Mesenchymal stem cell (in vitro differentiated cells and primary cell): ENCODE measurements at regions not wholly inside any gene's neighbourhood (a gene's known extent, or its start where the extent isn't known, plus 50 kb on each side); places are given as distances from the start of the nearest gene placed in this dataset.
"Not testable (repeated sequence)": the region's sequence is repeated elsewhere in the genome, so short reads cannot be mapped to it uniquely, and the experiment has no call there.

Experiments used
- DNase-seq: peaks from one replicate; pipeline ENCODE4 v3.0.0-alpha.2; 2013
- H2AFZ ChIP-seq: one replicate; pipeline ENCODE4 v1.6.1; 2013; ENCODE audit warnings: low read depth, mild to moderate bottlenecking, control low read depth, inconsistent platforms, low read length, moderate library complexity
- H2AK5ac ChIP-seq: 2 replicates; pipeline ENCODE4 v1.6.1; 2013; ENCODE audit warnings: low read length, moderate library complexity, mild to moderate bottlenecking, inconsistent platforms; ENCODE audit not compliant: severe bottlenecking
- H2BK120ac ChIP-seq: one replicate; pipeline ENCODE4 v1.6.1; 2013; ENCODE audit warnings: low read depth, mild to moderate bottlenecking, inconsistent platforms, low read length, moderate library complexity
- H2BK12ac ChIP-seq, 2 experiments: one replicate each; pipeline ENCODE4 v1.6.1; 2013; ENCODE audit warnings: inconsistent platforms in 2 of 2, low read length in 2 of 2, mild to moderate bottlenecking in 2 of 2, moderate library complexity in 2 of 2, control low read depth in 1 of 2
- H2BK15ac ChIP-seq: one replicate; pipeline ENCODE4 v1.6.1; 2013; ENCODE audit warnings: mild to moderate bottlenecking, low read depth, inconsistent platforms; ENCODE audit not compliant: poor library complexity, severe bottlenecking
- H2BK5ac ChIP-seq: 2 replicates; pipeline ENCODE4 v1.6.1; 2013; ENCODE audit warnings: low read depth, mild to moderate bottlenecking, low read length, control low read depth, inconsistent platforms; ENCODE audit not compliant: poor library complexity, severe bottlenecking
- H3K14ac ChIP-seq, 2 experiments: one replicate each; pipeline ENCODE4 v1.6.1; 2013; ENCODE audit warnings: inconsistent platforms in 2 of 2, low read length in 2 of 2, control low read depth in 1 of 2, mild to moderate bottlenecking in 1 of 2, moderate library complexity in 1 of 2
- H3K18ac ChIP-seq, 2 experiments: one replicate each; pipeline ENCODE4 v1.6.1; 2013; ENCODE audit warnings: inconsistent platforms in 2 of 2, low read length in 2 of 2, control low read depth in 1 of 2, low read depth in 1 of 2, mild to moderate bottlenecking in 1 of 2
- H3K23ac ChIP-seq, 2 experiments: one replicate each; pipeline ENCODE4 v1.6.1; 2013; ENCODE audit warnings: inconsistent platforms in 2 of 2, low read length in 2 of 2, mild to moderate bottlenecking in 2 of 2, moderate library complexity in 2 of 2, control low read depth in 1 of 2
- H3K27ac ChIP-seq: 2 replicates; pipeline ENCODE4 v1.5.1; 2013; ENCODE audit warnings: mild to moderate bottlenecking, moderate library complexity, low read length, control low read depth, inconsistent platforms; ENCODE audit not compliant: poor library complexity, severe bottlenecking
- H3K27me3 ChIP-seq, 2 experiments: 2 replicates each; pipeline versions ENCODE4 v1.6.1 to v1.7.0; 2013; ENCODE audit warnings: low read length in 2 of 2, mild to moderate bottlenecking in 2 of 2, moderate library complexity in 2 of 2, control low read depth in 1 of 2, inconsistent platforms in 1 of 2; ENCODE audit not compliant: control insufficient read depth in 1 of 2, insufficient read depth in 1 of 2
- H3K36me3 ChIP-seq, 2 experiments: 2 replicates each; pipeline versions ENCODE4 v1.6.1 to v1.7.0; 2013; ENCODE audit warnings: low read length in 2 of 2, control low read depth in 1 of 2, inconsistent platforms in 1 of 2, low read depth in 1 of 2, mild to moderate bottlenecking in 1 of 2; ENCODE audit not compliant: insufficient read depth in 2 of 2, control insufficient read depth in 1 of 2
- H3K4ac ChIP-seq, 2 experiments: one replicate each; pipeline ENCODE4 v1.6.1; 2013; ENCODE audit warnings: inconsistent platforms in 2 of 2, low read length in 2 of 2, mild to moderate bottlenecking in 2 of 2, moderate library complexity in 2 of 2, control low read depth in 1 of 2, low read depth in 1 of 2
- H3K4me1 ChIP-seq: 2 replicates; pipeline ENCODE4 v1.6.1; 2013; ENCODE audit warnings: low read depth, low read length, control low read depth; ENCODE audit not compliant: control insufficient read depth, insufficient read depth
- H3K4me2 ChIP-seq: 2 replicates; pipeline ENCODE4 v1.6.1; 2013; ENCODE audit warnings: low read length, mild to moderate bottlenecking, inconsistent platforms; ENCODE audit not compliant: poor library complexity, severe bottlenecking
- H3K4me3 ChIP-seq, 2 experiments: 2 replicates each; pipeline versions ENCODE4 v1.5.1 to v1.7.0; 2013; ENCODE audit warnings: low read length in 2 of 2, mild to moderate bottlenecking in 2 of 2, control low read depth in 1 of 2, low read depth in 1 of 2; ENCODE audit not compliant: insufficient read depth in 1 of 2
- H3K79me1 ChIP-seq: replicated peaks from 2 replicates; pipeline ENCODE4 v1.6.1; 2013; ENCODE audit warnings: mild to moderate bottlenecking, control low read depth, low read length, inconsistent platforms; ENCODE audit not compliant: poor library complexity, severe bottlenecking
- H3K9ac ChIP-seq: 2 replicates; pipeline ENCODE4 v1.7.0; 2013; ENCODE audit warnings: mild to moderate bottlenecking, low read length, moderate library complexity
- H3K9me3 ChIP-seq: 2 replicates; pipeline ENCODE4 v1.7.0; 2013; ENCODE audit warnings: mild to moderate bottlenecking, low read length; ENCODE audit not compliant: control insufficient read depth
- H4K8ac ChIP-seq: one replicate; pipeline ENCODE4 v1.6.1; 2013; ENCODE audit warnings: inconsistent platforms, mild to moderate bottlenecking, low read length, moderate library complexity
- H4K91ac ChIP-seq: one replicate; pipeline ENCODE4 v1.6.1; 2013; ENCODE audit warnings: mild to moderate bottlenecking, low read length, inconsistent platforms
- WGBS: methylation state at CpG from one replicate; pipeline ENCODE4 v1.1.7; 2013; ENCODE audit warnings: mixed read lengths; 5-methylcytosine and 5-hydroxymethylcytosine counted together

DNA sequence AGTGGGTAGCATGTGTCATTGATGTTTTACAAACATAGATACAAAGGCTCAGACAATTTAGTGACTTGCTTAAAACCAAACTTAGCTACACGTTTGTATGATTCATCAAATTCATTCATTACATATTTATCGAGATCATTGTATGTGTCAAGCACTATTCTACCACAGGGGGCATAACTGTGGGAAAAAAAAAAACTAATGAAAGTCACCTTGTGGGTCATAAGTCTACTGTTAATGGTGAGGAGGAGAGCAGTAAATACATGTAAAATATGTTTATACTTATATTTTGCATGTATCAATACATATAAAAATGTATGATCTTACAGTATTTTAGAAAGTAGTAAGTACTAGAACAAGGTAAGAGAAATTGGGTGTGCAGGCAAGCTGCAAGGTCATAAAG is 933.8 kb downstream of the IPMK start:
- no peak for DNase-seq
- WGBS: no CpG with 5 or more reads among the region's 2 CpGs
- Histone ChIP-seq H4K91ac (no peak overlapping the region), H3K9ac (no peak overlapping the region), H3K27me3 (no peaks in the 10 kb centered on the region), H3K79me1 (no peaks in the 10 kb centered on the region), H4K8ac (no peak overlapping the region), H3K4me1 (no peaks in the 10 kb centered on the region), H3K23ac (no peak overlapping the region), H3K4me3 (no peak overlapping the region), H3K9me3 (no peaks in the 10 kb centered on the region), H2BK12ac (no peak overlapping the region), H2BK120ac (no peak overlapping the region), H2AK5ac (no peak overlapping the region), H2AFZ (no peak overlapping the region), H2BK15ac (no peak overlapping the region), H2BK5ac (no peak overlapping the region), H3K4ac (no peak overlapping the region), H3K14ac (no peak overlapping the region), H3K18ac (no peak overlapping the region), H3K27ac (no peak overlapping the region), H3K4me2 (no peak overlapping the region), H3K36me3 (no peaks in the 10 kb centered on the region)

DNA sequence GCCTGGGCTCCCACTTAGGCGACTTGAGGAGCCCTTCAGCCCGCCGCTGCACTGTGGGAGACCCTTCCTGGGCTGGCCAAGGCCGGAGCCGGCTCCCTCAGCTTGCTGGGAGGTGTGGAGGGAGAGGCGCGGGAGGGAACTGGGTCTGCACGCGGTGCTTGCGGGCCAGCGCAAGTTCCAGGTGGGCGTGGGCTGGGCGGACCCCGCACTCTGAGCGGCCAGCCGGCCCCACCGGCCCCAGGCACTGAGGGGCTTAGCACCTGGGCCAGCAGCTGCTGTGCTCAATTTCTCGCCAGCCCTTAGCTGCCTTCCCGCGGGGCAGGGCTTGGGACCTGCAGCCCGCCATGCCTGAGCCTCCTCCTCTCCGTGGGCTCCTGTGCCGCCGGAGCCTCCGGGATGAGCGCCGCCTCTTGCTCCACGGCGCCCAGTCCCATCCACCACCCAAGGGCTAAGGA is 946.3 kb downstream of the IPMK start:
- not testable (repeated sequence) for H4K8ac ChIP-seq, H3K36me3 ChIP-seq, H2BK120ac ChIP-seq, H2BK12ac ChIP-seq, H3K27ac ChIP-seq, H3K18ac ChIP-seq, H2AK5ac ChIP-seq, H3K4ac ChIP-seq, H3K14ac ChIP-seq, H3K4me3 ChIP-seq, H2BK15ac ChIP-seq, DNase-seq, H3K79me1 ChIP-seq, H3K4me2 ChIP-seq, H2BK5ac ChIP-seq, H3K4me1 ChIP-seq, H3K9ac ChIP-seq, H3K23ac ChIP-seq, H2AFZ ChIP-seq, H3K27me3 ChIP-seq, H4K91ac ChIP-seq, H3K9me3 ChIP-seq
- WGBS: 91% methylated on average over 29 of the region's 29 CpGs

DNA sequence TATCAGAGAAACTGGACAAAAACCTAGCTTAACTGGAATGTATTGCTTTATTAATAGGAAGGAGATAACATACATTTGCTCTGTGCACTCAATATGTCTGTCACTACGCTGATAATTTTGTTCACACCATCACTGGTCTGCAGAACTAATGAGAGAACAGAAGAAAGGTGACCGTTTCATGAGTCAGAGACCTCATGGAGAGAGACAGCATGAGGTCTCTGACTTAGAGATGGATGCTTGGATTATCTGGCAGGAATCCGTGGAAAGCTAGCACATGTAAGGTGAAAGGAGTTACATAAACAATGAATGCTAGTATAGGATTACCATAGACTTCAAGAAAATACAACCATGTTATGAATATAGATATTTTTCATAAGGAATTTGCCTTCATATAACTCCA is 947.3 kb downstream of the IPMK start:
- no peak overlapping the region for H3K9ac ChIP-seq
- H3K4ac ChIP-seq: no peak overlapping the region
- H4K91ac ChIP-seq: no peak overlapping the region
- no peak overlapping the region for H3K18ac ChIP-seq
- no peak overlapping the region for H3K14ac ChIP-seq
- H2BK5ac ChIP-seq: no peak overlapping the region
- H3K4me2 ChIP-seq: no peak overlapping the region
- H2BK15ac ChIP-seq: no peak overlapping the region
- H2AK5ac ChIP-seq: no peak overlapping the region
- 47% methylated on average over 2 of the region's 3 CpGs for WGBS
- H3K27ac ChIP-seq: no peak overlapping the region
- H3K4me3 ChIP-seq: no peak overlapping the region
- H3K36me3 ChIP-seq: no peaks in the 10 kb centered on the region
- no peak overlapping the region for H2BK12ac ChIP-seq
- no peaks in the 10 kb centered on the region for H3K27me3 ChIP-seq
- H3K9me3 ChIP-seq: no peaks in the 10 kb centered on the region
- H2AFZ ChIP-seq: no peak overlapping the region
- H3K79me1 ChIP-seq: no peaks in the 10 kb centered on the region
- H3K4me1 ChIP-seq: peaks cover 2% of the 10 kb centered on the region
- DNase-seq: no peak
- H4K8ac ChIP-seq: no peak overlapping the region
- no peak overlapping the region for H3K23ac ChIP-seq
- H2BK120ac ChIP-seq: no peak overlapping the region

DNA sequence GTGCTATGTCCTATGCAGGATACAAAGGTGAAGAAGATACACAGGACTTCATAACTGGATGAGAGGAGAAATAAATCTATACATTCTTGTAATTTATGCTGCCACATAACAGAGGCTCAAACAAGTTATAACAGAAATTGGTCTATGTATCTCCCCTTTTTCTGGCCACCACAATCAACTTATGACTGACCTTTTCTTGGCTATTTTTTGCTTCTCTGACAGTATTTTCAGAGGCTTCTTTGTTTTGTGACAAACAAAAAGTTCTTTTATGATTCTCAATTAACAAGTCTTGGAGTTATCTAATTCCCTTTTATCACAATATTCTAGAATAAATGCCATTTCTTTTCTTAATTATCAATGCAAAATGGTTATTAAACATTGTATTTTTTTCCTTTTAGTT is 953.0 kb upstream of the ZWINT start:
- no peak overlapping the region for H3K23ac ChIP-seq
- no peak overlapping the region for H4K8ac ChIP-seq
- H3K4me3 ChIP-seq: no peak overlapping the region
- H2AFZ ChIP-seq: no peak overlapping the region
- H3K9me3 ChIP-seq: no peaks in the 10 kb centered on the region
- H4K91ac ChIP-seq: no peak overlapping the region
- H3K4ac ChIP-seq: no peak overlapping the region
- no peak overlapping the region for H3K14ac ChIP-seq
- no peaks in the 10 kb centered on the region for H3K27me3 ChIP-seq
- no peaks in the 10 kb centered on the region for H3K4me1 ChIP-seq
- no peak overlapping the region for H3K18ac ChIP-seq
- no peak overlapping the region for H2BK120ac ChIP-seq
- H3K36me3 ChIP-seq: no peaks in the 10 kb centered on the region
- H2BK15ac ChIP-seq: no peak overlapping the region
- no peak overlapping the region for H2AK5ac ChIP-seq
- no peak overlapping the region for H3K27ac ChIP-seq
- no peak for DNase-seq
- no peak overlapping the region for H2BK5ac ChIP-seq
- no peaks in the 10 kb centered on the region for H3K79me1 ChIP-seq
- no peak overlapping the region for H3K9ac ChIP-seq
- H3K4me2 ChIP-seq: no peak overlapping the region
- H2BK12ac ChIP-seq: no peak overlapping the region
